Stimulated activated effector memory CD8-positive, alpha-beta T cell treated with anti-CD3 and anti-CD28 coated beads, Interleukin-12 subunit alpha, Interleukin-12 subunit beta, amount 100 ng/mL, for 72 hours (primary cell): ENCODE measurements at regions not wholly inside any gene's neighbourhood (a gene's known extent, or its start where the extent isn't known, plus 50 kb on each side); places are given as distances from the start of the nearest gene placed in this dataset.

Experiments used
- ATAC-seq: fragments of 150-1000 bp; cut with Tn5 transposase; 2 replicates; pipeline ENCODE4 v1.10.0; 2021
- DNase-seq, 2 donors: peaks; one replicate each; pipeline ENCODE4 v3.0.0; 2021 to 2022; ENCODE audit warnings: low spot score in 2 of 2
- H3K27ac Mint-ChIP-seq: one replicate; pipeline ENCODE4 v1.8.0; 2022; ENCODE audit warnings: mild to moderate bottlenecking, mixed read lengths
- H3K36me3 Mint-ChIP-seq: one replicate; pipeline ENCODE4 v1.8.0; 2022; ENCODE audit warnings: mild to moderate bottlenecking, mixed read lengths
- H3K4me1 Mint-ChIP-seq: one replicate; pipeline ENCODE4 v1.8.0; 2022; ENCODE audit warnings: mixed read lengths
- H3K4me3 Mint-ChIP-seq: one replicate; pipeline ENCODE4 v1.8.0; 2022; ENCODE audit warnings: mild to moderate bottlenecking, mixed read lengths
- H3K9me3 Mint-ChIP-seq: one replicate; pipeline ENCODE4 v1.8.0; 2022; ENCODE audit warnings: mixed read lengths

DNA sequence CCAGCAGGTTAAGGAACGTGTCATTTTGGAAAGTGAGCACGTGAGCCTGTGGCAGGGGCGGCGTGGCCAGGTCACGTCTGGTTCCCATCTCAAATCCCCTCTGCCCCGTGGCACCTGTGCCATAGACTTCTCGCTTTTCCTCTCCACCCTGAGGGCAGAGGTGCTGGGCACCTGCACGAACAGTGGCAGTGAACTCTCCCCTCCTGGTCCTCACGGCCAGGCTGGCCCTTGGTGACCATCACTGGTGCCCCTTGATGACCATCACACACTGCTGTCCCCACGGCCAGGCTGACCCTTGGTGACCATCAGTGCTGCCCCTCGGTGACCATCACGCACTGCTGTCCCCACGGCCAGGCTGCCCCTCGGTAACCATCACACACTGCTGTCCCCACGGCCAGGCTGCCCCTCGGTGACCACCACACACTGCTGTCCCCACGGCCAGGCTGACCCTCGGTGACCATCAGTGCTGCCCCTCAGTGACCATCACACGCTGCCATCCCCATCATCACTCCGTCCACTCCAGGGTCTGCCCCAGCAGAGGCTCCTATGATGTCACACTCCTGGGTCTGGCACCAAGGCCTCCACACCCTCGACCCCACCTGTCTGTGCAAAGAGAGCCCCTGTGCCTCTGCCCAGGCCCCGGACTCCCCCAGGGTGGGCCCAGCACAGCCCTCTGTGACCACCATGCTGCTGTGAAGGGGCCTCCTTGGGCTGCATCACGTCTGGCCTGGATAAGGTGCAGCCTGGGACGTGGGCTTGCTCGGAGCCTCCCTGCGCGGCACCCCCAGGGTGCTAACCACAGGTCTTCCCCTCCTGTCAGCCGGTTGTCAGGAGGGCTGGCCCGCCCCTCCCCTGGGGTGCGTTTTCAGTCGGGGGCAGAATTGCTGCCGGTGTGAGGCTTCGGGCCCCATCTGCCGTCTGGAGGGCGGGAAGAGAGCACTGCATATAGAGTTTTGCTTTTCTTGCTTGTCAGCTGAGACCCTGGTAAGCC lies 738.6 kb downstream of the BRD1 start:
- H3K36me3 Mint-ChIP-seq, result no peaks in the 10 kb centered on the region
- H3K4me3 Mint-ChIP-seq, result no peak overlapping the region
- no peaks in the 10 kb centered on the region for H3K4me1 Mint-ChIP-seq
- no peak overlapping the region for H3K27ac Mint-ChIP-seq
- DNase-seq (no peak), ATAC-seq (no peak)
- no peaks in the 10 kb centered on the region for H3K9me3 Mint-ChIP-seq

DNA sequence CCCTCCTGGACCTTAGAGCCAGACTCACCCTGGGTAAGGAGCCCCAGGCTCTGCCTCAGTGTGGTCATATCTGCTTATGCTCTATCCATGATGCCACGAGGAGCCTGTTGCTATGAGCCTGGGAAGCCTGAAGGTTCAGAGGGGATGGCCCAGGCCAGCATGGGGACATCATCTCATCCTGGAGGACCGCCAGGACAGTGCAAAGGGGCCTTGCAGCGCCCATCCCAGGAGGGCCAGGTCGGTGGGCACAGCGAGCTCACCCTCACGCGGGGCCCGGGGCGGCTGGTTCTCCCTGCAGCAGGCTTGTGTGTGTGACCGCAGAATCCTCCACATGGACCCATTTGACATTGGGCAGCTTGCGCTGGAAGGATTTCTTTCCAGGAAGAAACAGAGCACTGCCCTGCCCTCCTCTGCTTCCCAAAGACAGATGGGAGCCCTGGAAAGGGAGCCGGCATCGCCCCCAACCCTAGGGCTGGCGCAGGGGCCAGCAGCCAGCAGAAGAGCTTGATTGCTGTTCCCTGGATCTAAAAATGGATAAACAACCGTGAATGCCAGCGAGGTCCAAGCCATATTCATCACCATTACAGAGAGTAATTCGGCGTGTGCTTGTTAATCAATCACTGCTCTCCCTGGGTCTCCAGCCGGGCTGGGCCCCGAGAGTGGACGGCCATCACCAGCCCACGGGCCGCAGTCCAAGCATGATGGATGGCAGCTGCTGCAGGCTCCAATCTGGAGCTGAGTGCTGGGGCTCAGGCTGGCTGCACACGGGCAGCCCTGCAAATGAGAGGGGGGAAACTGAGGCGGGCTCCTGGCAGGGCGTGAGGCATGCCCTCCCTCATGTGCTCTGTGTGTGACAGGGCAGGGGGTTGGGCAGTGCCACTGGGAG lies 739.7 kb downstream of the BRD1 start:
- H3K9me3 Mint-ChIP-seq, result no peaks in the 10 kb centered on the region
- no peaks in the 10 kb centered on the region for H3K4me1 Mint-ChIP-seq
- no peak overlapping the region for H3K4me3 Mint-ChIP-seq
- ATAC-seq, result no peak
- no peak overlapping the region for H3K27ac Mint-ChIP-seq
- DNase-seq, result no peak
- no peaks in the 10 kb centered on the region for H3K36me3 Mint-ChIP-seq

DNA sequence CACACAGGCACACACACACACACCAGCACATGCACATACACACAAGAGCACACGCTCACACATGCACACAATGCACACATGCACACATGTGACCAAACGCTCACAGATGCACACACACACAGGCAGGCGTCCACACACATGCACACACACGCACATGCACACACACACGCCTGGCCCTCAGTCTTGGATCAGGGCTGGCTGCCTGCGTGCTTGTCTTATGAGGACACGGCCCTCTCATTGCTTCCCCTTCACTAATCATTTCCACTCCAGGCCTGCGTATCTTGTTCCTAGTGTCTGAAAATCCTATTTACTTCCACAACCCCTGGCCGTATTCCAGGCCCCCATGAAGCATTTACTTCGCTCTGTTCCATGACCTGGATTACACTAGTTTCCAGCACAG lies 740.5 kb downstream of the BRD1 start:
- DNase-seq (no peak), ATAC-seq (no peak)
- H3K4me3 Mint-ChIP-seq, result no peak overlapping the region
- no peaks in the 10 kb centered on the region for H3K36me3 Mint-ChIP-seq
- no peaks in the 10 kb centered on the region for H3K9me3 Mint-ChIP-seq
- no peak overlapping the region for H3K27ac Mint-ChIP-seq
- no peaks in the 10 kb centered on the region for H3K4me1 Mint-ChIP-seq

DNA sequence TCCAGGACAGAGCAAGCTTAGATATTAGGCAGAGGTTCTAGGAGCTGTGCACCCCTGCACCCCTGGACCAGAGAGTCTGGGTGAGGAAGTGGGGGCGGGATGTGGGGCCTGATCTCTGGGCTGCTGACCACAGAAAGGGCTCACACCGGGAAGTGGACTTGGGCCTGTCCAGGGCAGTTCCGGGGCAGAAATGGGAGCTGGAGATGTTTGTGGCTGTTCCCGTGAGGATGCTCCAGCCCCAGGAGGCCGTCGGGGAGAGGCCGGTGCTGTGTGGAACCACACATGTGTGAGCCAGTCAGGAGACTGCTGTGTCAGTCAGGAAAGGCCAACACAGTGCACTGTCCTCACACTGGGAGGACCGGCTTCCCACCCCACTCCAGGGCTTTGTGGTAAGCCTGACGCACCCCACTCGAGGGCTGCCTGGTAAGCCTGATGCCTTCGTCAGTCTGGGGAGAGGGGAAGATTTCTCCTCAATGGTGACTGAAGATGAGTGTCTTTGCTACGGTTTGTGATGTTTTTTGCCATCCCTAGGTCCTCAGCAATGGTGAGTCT lies 741.0 kb downstream of the BRD1 start:
- ATAC-seq, result no peak
- Mint-ChIP-seq H3K36me3 (no peaks in the 10 kb centered on the region), H3K9me3 (no peaks in the 10 kb centered on the region), H3K4me3 (no peak overlapping the region), H3K27ac (no peak overlapping the region), H3K4me1 (no peaks in the 10 kb centered on the region)
- DNase-seq, result no peak

DNA sequence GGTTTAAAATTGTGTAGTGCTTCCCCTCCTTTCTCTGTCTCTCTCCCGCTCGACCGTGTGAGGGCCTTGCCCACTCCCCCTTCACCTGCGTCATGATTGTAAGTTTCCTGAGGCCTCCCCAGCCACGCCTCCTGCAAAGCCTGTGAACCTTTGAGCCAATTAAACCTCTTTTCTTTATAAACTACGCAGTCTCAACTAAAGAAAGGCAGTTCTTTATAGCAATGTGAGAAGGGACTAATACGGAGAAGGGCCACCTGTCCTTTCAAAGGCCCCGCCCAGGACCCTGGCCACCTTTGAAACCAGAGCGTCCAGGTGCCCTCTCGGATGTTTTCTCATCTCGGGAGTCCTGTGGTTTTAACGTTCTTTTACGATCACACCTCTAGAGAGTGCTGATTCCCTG lies 741.5 kb downstream of the BRD1 start:
- no peak for DNase-seq
- ATAC-seq, result no peak
- no peaks in the 10 kb centered on the region for H3K4me1 Mint-ChIP-seq

DNA sequence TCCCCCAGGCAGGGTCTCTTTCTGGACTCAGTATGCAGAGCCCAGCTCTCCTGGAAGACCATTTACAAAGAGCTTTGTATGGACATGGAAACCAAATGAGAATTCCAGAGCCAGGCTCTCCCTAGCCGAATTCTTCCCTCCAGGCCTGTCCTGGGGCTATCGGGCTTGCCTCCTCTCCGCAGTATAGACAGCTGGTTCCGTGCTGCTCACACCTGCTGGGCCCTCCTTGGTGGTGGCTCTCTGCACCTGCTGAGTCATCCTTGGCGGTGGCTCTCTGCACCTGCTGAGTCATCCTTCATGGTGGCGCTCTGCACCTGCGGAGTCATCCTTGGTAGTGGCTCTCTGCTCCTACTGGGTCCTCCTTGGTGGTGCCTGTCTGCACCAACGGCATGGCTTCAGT lies 743.5 kb downstream of the BRD1 start:
- H3K9me3 Mint-ChIP-seq, result no peaks in the 10 kb centered on the region
- no peaks in the 10 kb centered on the region for H3K36me3 Mint-ChIP-seq
- DNase-seq (no peak), ATAC-seq (no peak)
- no peak overlapping the region for H3K4me3 Mint-ChIP-seq
- no peak overlapping the region for H3K27ac Mint-ChIP-seq
- no peaks in the 10 kb centered on the region for H3K4me1 Mint-ChIP-seq

More for the DNA sequence above, 741.5 kb downstream of the BRD1 start:
- Mint-ChIP-seq H3K27ac (no peak overlapping the region), H3K9me3 (no peaks in the 10 kb centered on the region), H3K4me3 (no peak overlapping the region), H3K36me3 (no peaks in the 10 kb centered on the region)

DNA sequence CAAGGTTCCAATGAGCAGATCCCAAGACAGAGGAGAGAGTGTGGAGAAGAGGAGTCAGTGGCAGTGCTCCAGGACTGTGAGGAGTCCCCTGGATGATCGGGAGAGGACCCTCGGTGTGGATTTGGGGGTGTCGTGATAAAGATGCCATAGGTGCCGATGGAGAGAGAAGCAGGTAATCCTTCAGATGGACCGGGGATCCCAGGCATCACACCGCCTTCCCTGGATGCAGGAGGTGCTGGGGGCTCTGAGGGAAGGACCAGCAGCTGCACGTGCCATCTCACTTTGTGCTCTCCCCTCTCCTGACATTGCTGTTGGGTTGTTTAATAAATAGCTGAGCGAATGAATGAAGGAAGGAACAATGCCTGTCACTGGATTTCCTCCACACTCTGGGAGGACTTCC lies 744.1 kb downstream of the BRD1 start:
- no peak for ATAC-seq
- H3K4me1 Mint-ChIP-seq, result no peaks in the 10 kb centered on the region
- H3K4me3 Mint-ChIP-seq, result no peak overlapping the region
- no peak for DNase-seq
- H3K9me3 Mint-ChIP-seq, result no peaks in the 10 kb centered on the region
- no peak overlapping the region for H3K27ac Mint-ChIP-seq
- no peaks in the 10 kb centered on the region for H3K36me3 Mint-ChIP-seq

DNA sequence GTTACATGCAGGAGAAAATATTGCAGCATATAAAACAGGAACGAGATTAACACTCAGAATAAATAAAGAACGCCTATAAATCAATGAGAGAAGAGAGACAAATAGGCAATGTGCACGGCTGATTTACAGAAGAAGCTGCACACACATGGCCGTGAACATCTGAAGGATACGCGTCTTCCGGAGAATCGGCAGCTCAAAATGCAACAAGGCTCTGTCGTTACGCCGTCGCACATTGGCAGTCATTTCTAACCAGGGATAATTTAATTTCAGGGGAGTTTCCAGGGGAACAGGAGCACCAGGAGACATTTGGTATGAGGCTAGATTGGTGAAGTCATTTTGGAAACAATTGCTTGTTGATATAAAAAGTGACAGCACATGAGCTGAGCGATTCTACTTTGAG lies 745.2 kb downstream of the BRD1 start:
- Mint-ChIP-seq H3K9me3 (no peaks in the 10 kb centered on the region), H3K4me3 (no peak overlapping the region), H3K27ac (no peak overlapping the region), H3K36me3 (no peaks in the 10 kb centered on the region), H3K4me1 (no peaks in the 10 kb centered on the region)
- ATAC-seq (no peak), DNase-seq (no peak)

DNA sequence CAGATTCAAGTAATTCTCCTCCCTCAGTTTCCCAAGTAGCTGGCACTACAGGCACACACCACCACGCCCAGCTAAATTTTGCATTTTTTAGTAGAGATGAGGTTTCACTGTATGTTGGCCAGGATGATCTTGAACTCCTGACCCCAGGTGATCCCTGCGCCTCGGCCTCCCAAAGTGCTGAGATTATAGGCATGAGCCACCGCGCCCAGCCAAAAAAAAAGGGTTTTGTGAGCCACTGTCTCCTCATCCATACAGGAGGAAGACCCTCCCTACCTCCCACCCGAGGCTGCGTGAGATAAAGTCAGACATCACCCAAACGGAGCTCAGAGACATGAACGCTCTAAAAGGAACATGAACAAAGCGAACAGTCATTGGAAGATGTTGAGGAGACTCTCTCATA lies 745.7 kb downstream of the BRD1 start:
- no peak overlapping the region for H3K4me3 Mint-ChIP-seq
- no peak overlapping the region for H3K27ac Mint-ChIP-seq

DNA sequence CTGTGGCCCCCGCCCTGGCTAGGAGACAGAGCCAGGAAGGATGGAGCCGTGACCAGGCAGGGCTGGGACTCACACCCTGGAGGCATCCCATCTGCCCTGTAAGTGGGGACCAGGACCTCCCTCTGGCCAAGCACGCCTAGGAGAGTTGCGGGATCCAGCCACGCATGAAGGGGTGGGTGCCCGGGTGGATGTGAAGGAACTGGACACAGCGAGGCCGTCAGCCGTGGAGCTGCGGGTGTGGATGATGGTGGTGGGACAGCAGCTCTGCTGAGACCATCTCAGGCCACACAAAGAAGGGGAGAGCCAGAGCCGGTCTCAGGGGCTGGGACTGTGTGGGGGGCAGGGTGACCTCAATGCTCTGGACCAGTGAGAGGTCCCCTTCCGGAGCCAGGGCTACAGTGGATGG lies 746.4 kb downstream of the BRD1 start:
- Mint-ChIP-seq H3K36me3 (no peaks in the 10 kb centered on the region), H3K4me1 (no peaks in the 10 kb centered on the region), H3K4me3 (no peak overlapping the region), H3K9me3 (no peaks in the 10 kb centered on the region), H3K27ac (no peak overlapping the region)
- DNase-seq (no peak), ATAC-seq (no peak)

More for the DNA sequence above, 745.7 kb downstream of the BRD1 start:
- Mint-ChIP-seq H3K4me1 (no peaks in the 10 kb centered on the region), H3K9me3 (no peaks in the 10 kb centered on the region), H3K36me3 (no peaks in the 10 kb centered on the region)
- ATAC-seq (no peak), DNase-seq (no peak)

DNA sequence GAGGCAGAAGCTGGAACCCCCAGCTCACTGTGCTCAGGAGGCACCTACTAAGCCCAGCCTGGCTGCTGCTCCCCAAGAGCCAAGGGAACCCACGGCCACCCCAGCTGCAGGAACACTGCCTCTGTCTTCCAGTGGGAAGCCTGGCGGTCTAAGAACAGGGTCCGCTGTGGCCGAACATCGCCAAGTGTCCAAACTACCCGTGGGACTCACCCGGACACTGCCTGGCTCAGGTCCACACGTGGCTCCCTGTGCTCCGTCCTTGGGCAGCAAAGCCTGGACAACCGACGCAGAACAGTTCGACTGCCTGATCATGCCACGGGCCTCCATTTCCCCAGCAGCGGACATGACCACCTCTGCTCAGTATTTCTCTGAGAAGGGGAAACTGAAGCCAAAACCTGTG lies 747.0 kb downstream of the BRD1 start:
- no peak overlapping the region for H3K4me3 Mint-ChIP-seq
- ATAC-seq, result no peak
- no peak for DNase-seq
- no peaks in the 10 kb centered on the region for H3K9me3 Mint-ChIP-seq
- H3K36me3 Mint-ChIP-seq, result no peaks in the 10 kb centered on the region
- no peaks in the 10 kb centered on the region for H3K4me1 Mint-ChIP-seq
- H3K27ac Mint-ChIP-seq, result no peak overlapping the region

DNA sequence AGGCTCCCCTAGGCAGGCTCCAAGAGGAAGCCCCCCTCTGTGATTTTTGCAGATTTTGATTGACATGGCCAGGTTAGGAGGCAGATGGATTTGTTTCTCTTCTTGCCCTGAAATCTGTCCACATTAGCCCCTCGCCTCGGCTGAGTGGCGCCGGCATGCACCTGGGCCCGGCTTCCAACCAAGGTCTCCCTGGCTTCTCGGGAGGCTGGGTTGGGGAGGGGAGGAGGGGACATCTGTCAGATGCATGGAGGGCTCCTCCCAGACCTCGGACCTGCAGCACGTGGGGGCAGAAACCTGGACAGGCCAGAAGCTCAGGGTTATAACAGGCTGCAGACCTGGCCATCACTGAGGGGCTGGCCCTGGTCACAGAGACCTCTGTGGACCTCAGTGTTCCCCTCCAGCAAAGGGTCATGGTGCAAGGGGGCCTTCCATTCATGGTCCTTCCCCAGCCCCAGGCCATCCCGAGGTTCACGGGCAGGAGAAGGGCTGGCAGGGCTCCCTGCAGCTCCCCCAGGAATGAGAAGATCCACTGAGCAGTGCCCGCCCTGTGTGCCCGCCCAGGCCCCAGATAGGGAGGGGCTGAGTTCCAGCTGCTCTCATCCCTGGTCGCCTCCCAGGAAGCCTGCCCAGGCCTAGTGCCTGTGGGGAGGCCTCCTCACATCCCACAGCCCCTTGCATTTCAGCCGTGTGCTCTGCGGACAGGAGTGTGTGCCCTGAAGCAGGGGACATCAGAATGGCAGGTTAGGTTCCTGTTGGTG lies 747.8 kb downstream of the BRD1 start:
- no peaks in the 10 kb centered on the region for H3K4me1 Mint-ChIP-seq
- ATAC-seq (no peak), DNase-seq (no peak)
- H3K36me3 Mint-ChIP-seq, result no peaks in the 10 kb centered on the region
- H3K9me3 Mint-ChIP-seq, result no peaks in the 10 kb centered on the region
- no peak overlapping the region for H3K27ac Mint-ChIP-seq
- H3K4me3 Mint-ChIP-seq, result no peak overlapping the region

DNA sequence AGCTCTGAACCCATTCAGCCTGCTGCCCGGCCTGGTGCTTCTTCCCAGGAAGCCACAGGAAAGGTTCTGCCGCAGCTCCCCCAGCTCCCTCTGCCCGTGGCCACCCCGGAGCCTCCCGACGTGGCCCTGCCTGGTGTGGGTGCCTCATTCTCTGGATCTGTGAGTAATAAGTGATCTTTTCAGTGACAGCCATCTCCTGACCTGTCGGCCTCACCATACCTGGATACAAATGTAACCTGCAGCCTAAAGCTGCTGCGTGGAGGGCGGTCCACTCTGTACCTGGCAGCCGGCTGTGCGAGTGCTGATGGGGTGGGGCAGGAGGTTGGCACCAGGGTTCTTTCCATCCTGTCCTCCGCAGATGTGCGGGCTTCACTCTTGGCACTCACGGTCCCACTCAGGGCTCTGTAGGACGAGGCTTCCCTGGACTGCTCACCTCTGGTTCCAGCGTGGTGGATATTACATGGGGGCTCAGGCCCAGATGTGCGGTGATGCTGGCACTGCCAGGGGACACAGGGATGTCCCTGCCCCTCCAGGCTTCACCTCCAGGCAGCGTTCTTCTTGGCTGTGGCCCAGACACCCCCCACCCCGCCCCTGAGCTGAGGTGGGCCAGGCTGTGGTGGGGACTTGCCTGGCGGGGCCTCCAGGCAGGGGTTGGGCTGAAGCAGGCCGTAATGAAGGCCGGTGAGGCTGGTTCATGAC lies 748.5 kb downstream of the BRD1 start:
- Mint-ChIP-seq H3K4me1 (no peaks in the 10 kb centered on the region), H3K36me3 (no peaks in the 10 kb centered on the region), H3K4me3 (no peak overlapping the region), H3K9me3 (no peaks in the 10 kb centered on the region), H3K27ac (no peak overlapping the region)
- ATAC-seq, result no peak
- no peak for DNase-seq

DNA sequence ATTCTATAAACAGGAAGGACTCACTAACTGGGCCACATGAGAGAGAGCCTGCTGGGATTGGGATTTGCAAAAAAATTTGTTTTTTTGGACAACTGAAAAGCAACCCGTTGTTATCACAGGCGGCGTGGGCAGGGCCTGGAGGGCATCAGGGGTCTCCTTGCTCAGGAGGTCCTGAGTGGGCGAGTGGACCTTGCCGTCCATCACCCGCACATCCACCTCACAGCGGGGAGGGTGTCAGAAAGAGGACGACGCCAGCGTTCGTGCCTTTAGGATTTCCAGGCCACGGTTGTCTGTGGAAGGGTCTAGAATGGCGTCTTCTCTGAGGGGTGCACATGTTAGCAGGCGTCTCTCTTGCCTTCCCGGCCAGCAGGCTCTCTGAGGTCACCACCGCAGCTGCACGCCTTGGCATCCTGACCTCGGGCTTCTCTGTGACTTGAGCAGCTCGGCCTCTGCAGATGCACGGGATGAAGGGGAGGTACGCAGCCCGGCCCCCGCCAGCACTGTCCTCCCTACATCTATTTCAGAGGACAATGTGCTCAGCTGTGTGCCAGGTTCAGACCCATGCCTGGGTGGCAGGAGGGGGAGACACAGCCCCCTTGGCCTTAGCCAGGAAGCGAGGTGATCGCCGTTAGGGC lies 749.5 kb downstream of the BRD1 start:
- H3K36me3 Mint-ChIP-seq, result no peaks in the 10 kb centered on the region
- H3K4me1 Mint-ChIP-seq, result no peaks in the 10 kb centered on the region
- no peak overlapping the region for H3K4me3 Mint-ChIP-seq
- no peaks in the 10 kb centered on the region for H3K9me3 Mint-ChIP-seq
- H3K27ac Mint-ChIP-seq, result no peak overlapping the region
- DNase-seq (no peak), ATAC-seq (no peak)
